GM23338 (cell line): ENCODE measurements at regions not wholly inside any gene's neighbourhood (a gene's known extent, or its start where the extent isn't known, plus 50 kb on each side); places are given as distances from the start of the nearest gene placed in this dataset.

Experiments
- CREB1 ChIP-seq: fragments of 250-450 bp; sonication (Bioruptor Pico); IDR thresholded peaks from 2 replicates; pipeline ENCODE4 v1.5.0; 2020; ENCODE audit warnings: low read depth, mild to moderate bottlenecking, moderate library complexity
- EZH2 ChIP-seq: fragments of 200-600 bp; sonication (generic); IDR thresholded peaks from one replicate; pipeline ENCODE4 v1.8.0; 2017; ENCODE audit warnings: antibody characterized with exemption, mild to moderate bottlenecking, low read depth; ENCODE audit not compliant: unreplicated experiment
- EZH2phosphoT487 ChIP-seq: fragments of 200-600 bp; sonication (generic); IDR thresholded peaks from one replicate; pipeline ENCODE4 v1.8.1; 2018; ENCODE audit warnings: antibody characterized with exemption; ENCODE audit not compliant: unreplicated experiment
- POLR2AphosphoS5 ChIP-seq: IDR thresholded peaks from 2 replicates; pipeline ENCODE4 v1.6.1; 2016; ENCODE audit warnings: antibody characterized with exemption, low read depth
- ZNF114 ChIP-seq: fragments of 250-450 bp; sonication (Bioruptor Pico); IDR thresholded peaks from 2 replicates; pipeline ENCODE4 v1.5.0; 2020; ENCODE audit warnings: mild to moderate bottlenecking, moderate library complexity
- TF ChIP-seq, protein P1 (sequence below), 2 experiments: fragments of 200-600 bp in 1 of 2; sonication (generic) in 1 of 2; conservative IDR thresholded peaks; 2 replicates each; pipeline versions ENCODE4 v1.5.1 to v1.6.1; 2016 to 2017; ENCODE audit warnings: antibody characterized with exemption in 2 of 2, low read depth in 2 of 2, mild to moderate bottlenecking in 2 of 2, moderate library complexity in 1 of 2
- TF ChIP-seq, protein P2 (sequence below): IDR thresholded peaks from one replicate; pipeline ENCODE4 v1.6.1; 2018; ENCODE audit warnings: antibody characterized with exemption; ENCODE audit not compliant: unreplicated experiment
- TF ChIP-seq, protein P3 (sequence below): fragments of 250-450 bp; sonication (Bioruptor Pico); IDR thresholded peaks from 2 replicates; pipeline ENCODE4 v1.5.0; 2020; ENCODE audit warnings: mild to moderate bottlenecking, moderate library complexity
- TF ChIP-seq, protein P4 (sequence below): IDR thresholded peaks from 2 replicates; pipeline ENCODE4 v1.6.1; 2016; ENCODE audit warnings: antibody characterized with exemption

DNA sequence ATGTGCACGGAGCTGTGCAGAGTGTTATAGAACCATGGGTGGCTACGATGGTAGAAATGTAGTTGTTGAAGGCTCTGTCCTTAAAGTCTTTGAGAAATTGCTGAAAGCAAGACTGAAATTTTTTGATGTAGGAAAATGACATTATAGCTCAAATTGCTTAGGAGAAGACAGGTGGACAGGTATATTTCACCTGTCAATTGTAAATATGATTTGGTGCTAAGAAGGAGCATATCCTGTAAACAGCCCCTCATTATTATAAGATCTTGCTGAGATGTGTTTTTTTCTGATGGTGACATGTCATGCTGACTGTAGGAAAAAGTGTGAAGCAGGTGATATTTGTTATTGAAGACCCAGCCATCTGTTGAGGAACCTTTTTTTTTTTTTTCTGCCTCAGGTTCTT is 377.9 kb downstream of the PSAT1 start:
- TF ChIP-seq, protein P1, sequence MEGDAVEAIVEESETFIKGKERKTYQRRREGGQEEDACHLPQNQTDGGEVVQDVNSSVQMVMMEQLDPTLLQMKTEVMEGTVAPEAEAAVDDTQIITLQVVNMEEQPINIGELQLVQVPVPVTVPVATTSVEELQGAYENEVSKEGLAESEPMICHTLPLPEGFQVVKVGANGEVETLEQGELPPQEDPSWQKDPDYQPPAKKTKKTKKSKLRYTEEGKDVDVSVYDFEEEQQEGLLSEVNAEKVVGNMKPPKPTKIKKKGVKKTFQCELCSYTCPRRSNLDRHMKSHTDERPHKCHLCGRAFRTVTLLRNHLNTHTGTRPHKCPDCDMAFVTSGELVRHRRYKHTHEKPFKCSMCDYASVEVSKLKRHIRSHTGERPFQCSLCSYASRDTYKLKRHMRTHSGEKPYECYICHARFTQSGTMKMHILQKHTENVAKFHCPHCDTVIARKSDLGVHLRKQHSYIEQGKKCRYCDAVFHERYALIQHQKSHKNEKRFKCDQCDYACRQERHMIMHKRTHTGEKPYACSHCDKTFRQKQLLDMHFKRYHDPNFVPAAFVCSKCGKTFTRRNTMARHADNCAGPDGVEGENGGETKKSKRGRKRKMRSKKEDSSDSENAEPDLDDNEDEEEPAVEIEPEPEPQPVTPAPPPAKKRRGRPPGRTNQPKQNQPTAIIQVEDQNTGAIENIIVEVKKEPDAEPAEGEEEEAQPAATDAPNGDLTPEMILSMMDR (conservative IDR thresholded peaks at IDR 0.05; ENCODE audit: low read depth in 2 of 2) = no peak
- no peak for TF ChIP-seq EZH2
- TF ChIP-seq ZNF114 = no peak
- no peak for TF ChIP-seq CREB1 (CRISPR knock-in tag)
- TF ChIP-seq, protein P2, sequence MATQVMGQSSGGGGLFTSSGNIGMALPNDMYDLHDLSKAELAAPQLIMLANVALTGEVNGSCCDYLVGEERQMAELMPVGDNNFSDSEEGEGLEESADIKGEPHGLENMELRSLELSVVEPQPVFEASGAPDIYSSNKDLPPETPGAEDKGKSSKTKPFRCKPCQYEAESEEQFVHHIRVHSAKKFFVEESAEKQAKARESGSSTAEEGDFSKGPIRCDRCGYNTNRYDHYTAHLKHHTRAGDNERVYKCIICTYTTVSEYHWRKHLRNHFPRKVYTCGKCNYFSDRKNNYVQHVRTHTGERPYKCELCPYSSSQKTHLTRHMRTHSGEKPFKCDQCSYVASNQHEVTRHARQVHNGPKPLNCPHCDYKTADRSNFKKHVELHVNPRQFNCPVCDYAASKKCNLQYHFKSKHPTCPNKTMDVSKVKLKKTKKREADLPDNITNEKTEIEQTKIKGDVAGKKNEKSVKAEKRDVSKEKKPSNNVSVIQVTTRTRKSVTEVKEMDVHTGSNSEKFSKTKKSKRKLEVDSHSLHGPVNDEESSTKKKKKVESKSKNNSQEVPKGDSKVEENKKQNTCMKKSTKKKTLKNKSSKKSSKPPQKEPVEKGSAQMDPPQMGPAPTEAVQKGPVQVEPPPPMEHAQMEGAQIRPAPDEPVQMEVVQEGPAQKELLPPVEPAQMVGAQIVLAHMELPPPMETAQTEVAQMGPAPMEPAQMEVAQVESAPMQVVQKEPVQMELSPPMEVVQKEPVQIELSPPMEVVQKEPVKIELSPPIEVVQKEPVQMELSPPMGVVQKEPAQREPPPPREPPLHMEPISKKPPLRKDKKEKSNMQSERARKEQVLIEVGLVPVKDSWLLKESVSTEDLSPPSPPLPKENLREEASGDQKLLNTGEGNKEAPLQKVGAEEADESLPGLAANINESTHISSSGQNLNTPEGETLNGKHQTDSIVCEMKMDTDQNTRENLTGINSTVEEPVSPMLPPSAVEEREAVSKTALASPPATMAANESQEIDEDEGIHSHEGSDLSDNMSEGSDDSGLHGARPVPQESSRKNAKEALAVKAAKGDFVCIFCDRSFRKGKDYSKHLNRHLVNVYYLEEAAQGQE = no peak
- TF ChIP-seq POLR2AphosphoS5 = no peak
- TF ChIP-seq, protein P3, sequence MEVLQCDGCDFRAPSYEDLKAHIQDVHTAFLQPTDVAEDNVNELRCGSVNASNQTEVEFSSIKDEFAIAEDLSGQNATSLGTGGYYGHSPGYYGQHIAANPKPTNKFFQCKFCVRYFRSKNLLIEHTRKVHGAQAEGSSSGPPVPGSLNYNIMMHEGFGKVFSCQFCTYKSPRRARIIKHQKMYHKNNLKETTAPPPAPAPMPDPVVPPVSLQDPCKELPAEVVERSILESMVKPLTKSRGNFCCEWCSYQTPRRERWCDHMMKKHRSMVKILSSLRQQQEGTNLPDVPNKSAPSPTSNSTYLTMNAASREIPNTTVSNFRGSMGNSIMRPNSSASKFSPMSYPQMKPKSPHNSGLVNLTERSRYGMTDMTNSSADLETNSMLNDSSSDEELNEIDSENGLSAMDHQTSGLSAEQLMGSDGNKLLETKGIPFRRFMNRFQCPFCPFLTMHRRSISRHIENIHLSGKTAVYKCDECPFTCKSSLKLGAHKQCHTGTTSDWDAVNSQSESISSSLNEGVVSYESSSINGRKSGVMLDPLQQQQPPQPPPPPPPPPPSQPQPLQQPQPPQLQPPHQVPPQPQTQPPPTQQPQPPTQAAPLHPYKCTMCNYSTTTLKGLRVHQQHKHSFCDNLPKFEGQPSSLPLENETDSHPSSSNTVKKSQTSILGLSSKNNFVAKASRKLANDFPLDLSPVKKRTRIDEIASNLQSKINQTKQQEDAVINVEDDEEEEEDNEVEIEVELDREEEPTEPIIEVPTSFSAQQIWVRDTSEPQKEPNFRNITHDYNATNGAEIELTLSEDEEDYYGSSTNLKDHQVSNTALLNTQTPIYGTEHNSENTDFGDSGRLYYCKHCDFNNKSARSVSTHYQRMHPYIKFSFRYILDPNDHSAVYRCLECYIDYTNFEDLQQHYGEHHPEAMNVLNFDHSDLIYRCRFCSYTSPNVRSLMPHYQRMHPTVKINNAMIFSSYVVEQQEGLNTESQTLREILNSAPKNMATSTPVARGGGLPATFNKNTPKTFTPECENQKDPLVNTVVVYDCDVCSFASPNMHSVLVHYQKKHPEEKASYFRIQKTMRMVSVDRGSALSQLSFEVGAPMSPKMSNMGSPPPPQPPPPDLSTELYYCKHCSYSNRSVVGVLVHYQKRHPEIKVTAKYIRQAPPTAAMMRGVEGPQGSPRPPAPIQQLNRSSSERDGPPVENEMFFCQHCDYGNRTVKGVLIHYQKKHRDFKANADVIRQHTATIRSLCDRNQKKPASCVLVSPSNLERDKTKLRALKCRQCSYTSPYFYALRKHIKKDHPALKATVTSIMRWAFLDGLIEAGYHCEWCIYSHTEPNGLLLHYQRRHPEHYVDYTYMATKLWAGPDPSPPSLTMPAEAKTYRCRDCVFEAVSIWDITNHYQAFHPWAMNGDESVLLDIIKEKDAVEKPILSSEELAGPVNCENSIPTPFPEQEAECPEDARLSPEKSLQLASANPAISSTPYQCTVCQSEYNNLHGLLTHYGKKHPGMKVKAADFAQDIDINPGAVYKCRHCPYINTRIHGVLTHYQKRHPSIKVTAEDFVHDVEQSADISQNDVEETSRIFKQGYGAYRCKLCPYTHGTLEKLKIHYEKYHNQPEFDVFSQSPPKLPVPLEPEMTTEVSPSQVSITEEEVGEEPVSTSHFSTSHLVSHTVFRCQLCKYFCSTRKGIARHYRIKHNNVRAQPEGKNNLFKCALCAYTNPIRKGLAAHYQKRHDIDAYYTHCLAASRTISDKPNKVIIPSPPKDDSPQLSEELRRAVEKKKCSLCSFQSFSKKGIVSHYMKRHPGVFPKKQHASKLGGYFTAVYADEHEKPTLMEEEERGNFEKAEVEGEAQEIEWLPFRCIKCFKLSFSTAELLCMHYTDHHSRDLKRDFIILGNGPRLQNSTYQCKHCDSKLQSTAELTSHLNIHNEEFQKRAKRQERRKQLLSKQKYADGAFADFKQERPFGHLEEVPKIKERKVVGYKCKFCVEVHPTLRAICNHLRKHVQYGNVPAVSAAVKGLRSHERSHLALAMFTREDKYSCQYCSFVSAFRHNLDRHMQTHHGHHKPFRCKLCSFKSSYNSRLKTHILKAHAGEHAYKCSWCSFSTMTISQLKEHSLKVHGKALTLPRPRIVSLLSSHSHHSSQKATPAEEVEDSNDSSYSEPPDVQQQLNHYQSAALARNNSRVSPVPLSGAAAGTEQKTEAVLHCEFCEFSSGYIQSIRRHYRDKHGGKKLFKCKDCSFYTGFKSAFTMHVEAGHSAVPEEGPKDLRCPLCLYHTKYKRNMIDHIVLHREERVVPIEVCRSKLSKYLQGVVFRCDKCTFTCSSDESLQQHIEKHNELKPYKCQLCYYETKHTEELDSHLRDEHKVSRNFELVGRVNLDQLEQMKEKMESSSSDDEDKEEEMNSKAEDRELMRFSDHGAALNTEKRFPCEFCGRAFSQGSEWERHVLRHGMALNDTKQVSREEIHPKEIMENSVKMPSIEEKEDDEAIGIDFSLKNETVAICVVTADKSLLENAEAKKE (CRISPR knock-in tag) = no peak
- TF ChIP-seq EZH2phosphoT487 = no peak
- TF ChIP-seq, protein P4, sequence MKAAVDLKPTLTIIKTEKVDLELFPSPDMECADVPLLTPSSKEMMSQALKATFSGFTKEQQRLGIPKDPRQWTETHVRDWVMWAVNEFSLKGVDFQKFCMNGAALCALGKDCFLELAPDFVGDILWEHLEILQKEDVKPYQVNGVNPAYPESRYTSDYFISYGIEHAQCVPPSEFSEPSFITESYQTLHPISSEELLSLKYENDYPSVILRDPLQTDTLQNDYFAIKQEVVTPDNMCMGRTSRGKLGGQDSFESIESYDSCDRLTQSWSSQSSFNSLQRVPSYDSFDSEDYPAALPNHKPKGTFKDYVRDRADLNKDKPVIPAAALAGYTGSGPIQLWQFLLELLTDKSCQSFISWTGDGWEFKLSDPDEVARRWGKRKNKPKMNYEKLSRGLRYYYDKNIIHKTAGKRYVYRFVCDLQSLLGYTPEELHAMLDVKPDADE = no peak
